ENCODE measurements at regions not wholly inside any gene's neighbourhood (a gene's known extent, or its start where the extent isn't known, plus 50 kb on each side); places are given as distances from the start of the nearest gene placed in this dataset.

DNA sequence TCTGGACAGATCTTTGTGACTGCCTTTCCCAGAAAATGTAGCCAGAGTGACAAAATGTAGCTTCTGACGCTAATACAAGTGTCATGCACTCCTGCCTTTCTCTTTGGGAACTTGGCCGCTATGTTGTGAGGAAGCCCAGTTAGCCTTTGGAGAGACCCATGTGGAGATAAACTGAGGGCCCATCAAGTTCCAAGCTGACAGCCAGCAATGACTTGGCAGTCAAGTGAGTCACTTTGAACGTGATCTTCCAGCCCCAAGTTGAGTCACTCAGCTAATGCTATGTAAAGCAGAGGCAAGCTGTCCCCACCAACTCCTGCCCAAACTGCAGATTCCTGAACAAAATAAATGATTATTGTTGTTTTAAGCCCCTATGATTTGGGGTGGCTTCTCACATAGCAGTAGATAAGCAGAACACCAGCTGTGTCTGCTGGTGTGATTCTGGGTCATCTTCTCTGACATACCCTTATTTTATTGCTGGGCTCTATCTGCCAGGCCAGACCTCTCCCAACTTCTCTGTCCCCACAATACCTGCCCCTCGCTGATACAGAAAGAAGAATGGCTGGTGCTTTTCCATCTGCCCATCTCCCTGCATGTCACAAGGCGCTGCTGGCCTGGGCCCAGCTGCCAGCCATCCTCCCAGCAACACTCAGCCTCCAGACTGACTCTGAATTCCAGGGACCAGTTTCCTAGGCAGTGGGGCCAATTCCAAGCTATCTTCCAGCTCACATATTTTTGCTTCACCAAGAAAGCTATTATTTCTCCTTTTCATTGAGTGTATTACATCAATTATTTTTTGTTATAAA, 274.8 kb downstream of the LRFN2 start:
- Mint-ChIP-seq H3K4me1 (peaks cover 8% of the 10 kb centered on the region), H3K4me3 (no peak overlapping the region), H3K27me3 (ENCODE audit: insufficient read depth) (peaks cover 19% of the 10 kb centered on the region), H3K36me3 (ENCODE audit: low read depth) (no peaks in the 10 kb centered on the region), H3K9me3 (no peaks in the 10 kb centered on the region), H3K27ac (no peak overlapping the region)
- H3K9me3 ChIP-seq (ENCODE audit: control insufficient read depth, low read length), result no peaks in the 10 kb centered on the region
- no peaks in the 10 kb centered on the region for H3K36me3 ChIP-seq (ENCODE audit: control insufficient read depth, insufficient read depth, low read length)
- H3K4me3 ChIP-seq (ENCODE audit: low read length), result no peak overlapping the region
- no peak for DNase-seq
- H3K9ac ChIP-seq (ENCODE audit: extremely low read depth, low read length, poor library complexity, severe bottlenecking), result no peak overlapping the region
- H3K4me1 ChIP-seq (ENCODE audit: control insufficient read depth, insufficient read depth, low read length), result no peaks in the 10 kb centered on the region
- WGBS, 2 experiments (ENCODE audit: insufficient coverage in 1 of 2, insufficient read length in 1 of 2), result 92% methylated on average over 4 to 5 of the region's 5 CpGs
- TF ChIP-seq, protein P1, sequence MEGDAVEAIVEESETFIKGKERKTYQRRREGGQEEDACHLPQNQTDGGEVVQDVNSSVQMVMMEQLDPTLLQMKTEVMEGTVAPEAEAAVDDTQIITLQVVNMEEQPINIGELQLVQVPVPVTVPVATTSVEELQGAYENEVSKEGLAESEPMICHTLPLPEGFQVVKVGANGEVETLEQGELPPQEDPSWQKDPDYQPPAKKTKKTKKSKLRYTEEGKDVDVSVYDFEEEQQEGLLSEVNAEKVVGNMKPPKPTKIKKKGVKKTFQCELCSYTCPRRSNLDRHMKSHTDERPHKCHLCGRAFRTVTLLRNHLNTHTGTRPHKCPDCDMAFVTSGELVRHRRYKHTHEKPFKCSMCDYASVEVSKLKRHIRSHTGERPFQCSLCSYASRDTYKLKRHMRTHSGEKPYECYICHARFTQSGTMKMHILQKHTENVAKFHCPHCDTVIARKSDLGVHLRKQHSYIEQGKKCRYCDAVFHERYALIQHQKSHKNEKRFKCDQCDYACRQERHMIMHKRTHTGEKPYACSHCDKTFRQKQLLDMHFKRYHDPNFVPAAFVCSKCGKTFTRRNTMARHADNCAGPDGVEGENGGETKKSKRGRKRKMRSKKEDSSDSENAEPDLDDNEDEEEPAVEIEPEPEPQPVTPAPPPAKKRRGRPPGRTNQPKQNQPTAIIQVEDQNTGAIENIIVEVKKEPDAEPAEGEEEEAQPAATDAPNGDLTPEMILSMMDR (conservative IDR thresholded peaks at IDR 0.05), result no peak
- H3K27me3 ChIP-seq (ENCODE audit: control insufficient read depth, insufficient read depth, low read length, poor library complexity, severe bottlenecking), result peaks cover 11% of the 10 kb centered on the region
- no peak overlapping the region for H3K27ac ChIP-seq (ENCODE audit: low read depth, low read length)

DNA sequence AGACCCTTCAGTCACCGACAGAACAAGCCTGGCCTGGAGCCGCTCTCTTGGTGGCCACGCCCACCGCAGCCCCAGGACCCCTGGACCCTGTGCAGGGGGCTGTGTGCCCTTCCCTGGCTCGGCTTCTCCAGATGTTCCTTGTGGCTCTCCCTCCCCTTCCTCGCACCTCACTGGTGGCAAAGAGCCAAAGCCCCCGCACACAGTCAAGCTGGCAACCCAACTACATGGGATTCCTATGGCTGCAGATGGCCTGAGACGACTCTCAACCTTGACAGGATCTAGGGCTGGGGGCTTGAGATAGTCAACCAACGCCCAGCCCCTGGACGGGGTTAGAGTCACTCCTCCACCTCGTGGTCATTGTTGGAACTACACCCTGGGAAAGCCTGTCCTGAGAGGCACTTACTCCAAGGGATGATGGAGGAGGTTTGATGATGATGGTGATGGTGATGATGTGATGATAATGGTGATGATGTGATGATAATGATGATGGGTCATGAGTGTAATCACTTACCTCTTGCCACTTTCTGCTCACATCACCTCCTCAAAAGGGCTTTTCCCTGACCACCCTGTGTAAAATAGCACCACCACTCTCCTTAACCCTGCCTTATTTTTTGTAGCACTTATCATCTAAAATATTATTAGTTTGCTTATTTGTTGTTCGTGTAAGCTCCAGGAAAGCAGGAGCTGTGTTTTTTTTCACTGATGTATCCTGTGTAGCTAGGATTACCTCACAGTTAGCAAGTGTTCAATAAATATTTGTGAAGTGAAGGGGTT, 278.4 kb downstream of the LRFN2 start:
- Mint-ChIP-seq H3K36me3 (ENCODE audit: low read depth) (no peaks in the 10 kb centered on the region), H3K27ac (no peak overlapping the region), H3K4me1 (peaks cover 8% of the 10 kb centered on the region), H3K9me3 (no peaks in the 10 kb centered on the region), H3K27me3 (ENCODE audit: insufficient read depth) (peaks cover 12% of the 10 kb centered on the region), H3K4me3 (no peak overlapping the region)
- H3K27ac ChIP-seq (ENCODE audit: low read depth, low read length), result no peak overlapping the region
- TF ChIP-seq, protein P1 (conservative IDR thresholded peaks at IDR 0.05), result peak; percentile 95
- H3K27me3 ChIP-seq (ENCODE audit: control insufficient read depth, insufficient read depth, low read length, poor library complexity, severe bottlenecking), result no peaks in the 10 kb centered on the region
- H3K9me3 ChIP-seq (ENCODE audit: control insufficient read depth, low read length), result no peaks in the 10 kb centered on the region
- 19 to 44% methylated on average over 5 to 12 of the region's 12 CpGs for WGBS, 2 experiments (ENCODE audit: insufficient coverage in 1 of 2, insufficient read length in 1 of 2)
- H3K4me1 ChIP-seq (ENCODE audit: control insufficient read depth, insufficient read depth, low read length), result no peaks in the 10 kb centered on the region
- no peak overlapping the region for H3K9ac ChIP-seq (ENCODE audit: extremely low read depth, low read length, poor library complexity, severe bottlenecking)
- H3K36me3 ChIP-seq (ENCODE audit: control insufficient read depth, insufficient read depth, low read length), result no peaks in the 10 kb centered on the region
- no peak overlapping the region for H3K4me3 ChIP-seq (ENCODE audit: low read length)
- DNase-seq, result peak; percentile 97

DNA sequence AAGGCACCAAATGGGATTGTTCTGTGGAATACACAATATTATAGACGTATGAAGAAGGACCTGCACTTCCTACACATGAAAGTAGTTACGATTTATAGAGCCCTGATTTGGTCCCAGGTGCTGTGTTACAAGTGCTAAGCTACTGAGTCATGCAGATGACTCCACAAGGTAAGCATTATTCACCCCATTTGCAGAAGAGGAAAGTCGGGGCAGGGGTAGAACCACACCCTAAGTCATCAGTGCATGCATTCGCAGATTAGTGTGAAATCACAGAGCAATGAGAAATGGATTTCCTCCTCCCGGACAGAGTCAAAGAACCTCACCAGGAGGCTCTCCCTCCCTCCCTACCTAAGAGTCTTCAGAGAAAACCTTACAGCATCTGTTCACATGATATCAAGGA, 279.5 kb downstream of the LRFN2 start:
- Mint-ChIP-seq H3K4me3 (no peak overlapping the region), H3K36me3 (ENCODE audit: low read depth) (no peaks in the 10 kb centered on the region), H3K27ac (no peak overlapping the region), H3K9me3 (no peaks in the 10 kb centered on the region), H3K4me1 (peaks cover 8% of the 10 kb centered on the region), H3K27me3 (ENCODE audit: insufficient read depth) (peaks cover 12% of the 10 kb centered on the region)
- WGBS, 2 experiments (ENCODE audit: insufficient coverage in 1 of 2, insufficient read length in 1 of 2), result 84 to 90% methylated on average over 5 of the region's 5 CpGs
- TF ChIP-seq, protein P1 (conservative IDR thresholded peaks at IDR 0.05), result no peak
- Histone ChIP-seq H3K27ac (ENCODE audit: low read depth, low read length) (no peak overlapping the region), H3K4me3 (ENCODE audit: low read length) (no peak overlapping the region), H3K9ac (ENCODE audit: extremely low read depth, low read length, poor library complexity, severe bottlenecking) (no peak overlapping the region), H3K4me1 (ENCODE audit: control insufficient read depth, insufficient read depth, low read length) (no peaks in the 10 kb centered on the region), H3K27me3 (ENCODE audit: control insufficient read depth, insufficient read depth, low read length, poor library complexity, severe bottlenecking) (no peaks in the 10 kb centered on the region), H3K36me3 (ENCODE audit: control insufficient read depth, insufficient read depth, low read length) (no peaks in the 10 kb centered on the region), H3K9me3 (ENCODE audit: control insufficient read depth, low read length) (no peaks in the 10 kb centered on the region)
- no peak for DNase-seq

Data from endodermal cell (in vitro differentiated cells).